NCI-H460 (cell line): ENCODE measurements at regions not wholly inside any gene's neighbourhood (a gene's known extent, or its start where the extent isn't known, plus 50 kb on each side); places are given as distances from the start of the nearest gene placed in this dataset.

Experiments used
- DNase-seq: peaks from one replicate; pipeline ENCODE4 v3.0.0-alpha.2; 2016; ENCODE audit warnings: low read depth; ENCODE audit errors: extremely low read depth

DNA sequence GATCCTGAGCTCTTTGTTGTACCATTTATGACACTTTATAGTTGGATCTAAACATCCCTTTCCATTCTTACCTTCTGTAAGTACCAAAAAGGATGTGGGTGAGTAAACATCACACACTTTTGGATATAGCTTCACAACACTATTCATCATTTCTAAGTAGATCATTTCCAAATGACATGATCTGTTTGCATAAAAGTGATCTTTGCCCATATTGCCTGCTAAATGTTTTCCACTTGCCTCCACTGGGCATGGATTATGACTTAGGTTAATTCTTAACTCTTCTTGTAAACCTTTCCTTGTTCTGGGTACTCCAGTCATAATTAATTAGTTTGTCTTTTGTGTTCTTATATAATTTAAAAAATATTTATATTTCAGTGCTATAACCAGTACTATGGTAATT is 244.9 kb upstream of the AGA start:
- DNase-seq, result no peak

DNA sequence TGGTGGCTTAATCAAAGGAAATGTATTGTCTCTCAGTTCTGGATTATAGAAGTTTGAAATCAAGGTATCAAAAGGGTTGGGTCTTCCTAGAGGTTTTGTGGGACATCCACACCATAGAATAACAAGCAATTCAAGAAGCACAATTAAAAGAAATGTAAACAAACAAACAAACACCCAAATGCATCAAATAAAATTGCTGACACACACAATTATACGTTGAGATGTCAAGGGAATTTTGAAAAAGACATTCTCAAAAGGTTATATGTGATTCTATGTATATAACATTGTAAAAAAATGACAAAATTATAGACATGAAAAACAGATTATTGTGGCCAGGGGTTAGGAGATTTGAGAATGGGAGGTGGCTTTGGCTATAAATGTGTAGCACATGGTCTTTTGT is 250.7 kb upstream of the AGA start:
- no peak for DNase-seq

GRCh38 chr4:177696438-177696966 is 254.3 kb upstream of the AGA start:
- DNase-seq, result no peak

- no peak for DNase-seq
Measured at GRCh38 chr4:177699365-177700213, 257.4 kb upstream of the AGA start.

DNA sequence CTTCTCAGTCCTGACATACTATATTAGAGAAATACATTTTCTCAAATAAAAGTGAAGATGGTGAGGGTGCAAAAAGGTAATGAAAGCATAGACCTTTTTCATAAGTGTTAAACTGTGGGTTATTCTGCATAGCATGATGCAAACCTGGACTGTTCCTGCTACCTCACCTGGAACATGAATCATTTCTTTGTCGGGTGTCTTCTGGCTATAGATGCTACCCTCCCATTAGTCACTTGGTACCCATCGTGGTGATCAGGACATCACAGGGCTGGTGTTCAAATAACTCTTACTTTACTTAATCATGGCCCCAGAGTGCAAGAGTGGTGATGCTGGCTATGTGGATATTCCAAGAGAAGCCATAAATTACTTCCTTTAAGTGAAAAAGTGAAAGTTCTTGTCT is 264.7 kb upstream of the AGA start:
- no peak for DNase-seq

GRCh38 chr4:177713454-177713853 is 271.2 kb upstream of the AGA start:
- no peak for DNase-seq

DNA sequence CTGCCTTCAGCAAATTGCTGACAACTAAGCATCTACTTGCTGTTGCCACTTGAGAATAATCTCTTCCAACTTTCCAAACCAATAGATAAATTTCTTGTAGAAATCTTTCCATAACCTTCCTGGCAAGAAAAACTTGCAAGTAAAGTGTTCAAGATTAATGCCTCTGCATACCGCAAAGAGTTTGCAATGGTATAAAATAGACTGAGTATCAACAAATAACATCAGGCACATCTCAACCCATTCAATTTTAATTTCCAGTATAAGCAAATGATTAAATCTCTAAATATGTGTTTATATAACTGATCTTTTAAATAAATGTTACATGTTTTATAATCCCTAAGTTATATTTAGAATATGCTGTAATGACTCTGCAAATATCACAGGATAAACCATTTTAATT is 275.2 kb upstream of the AGA start:
- no peak for DNase-seq

GRCh38 chr4:177718514-177718913 is 276.3 kb upstream of the AGA start:
- DNase-seq, result no peak

- no peak for DNase-seq
Measured at GRCh38 chr4:177726111-177726510, 283.9 kb upstream of the AGA start.

GRCh38 chr4:177728361-177729152 is 286.3 kb upstream of the AGA start:
- no peak for DNase-seq

GRCh38 chr4:177729681-177730080 is 287.4 kb upstream of the AGA start:
- DNase-seq, result no peak

GRCh38 chr4:177737387-177737940 is 295.2 kb upstream of the AGA start:
- DNase-seq, result no peak

GRCh38 chr4:177740563-177740962 is 298.3 kb upstream of the AGA start:
- DNase-seq, result no peak

DNA sequence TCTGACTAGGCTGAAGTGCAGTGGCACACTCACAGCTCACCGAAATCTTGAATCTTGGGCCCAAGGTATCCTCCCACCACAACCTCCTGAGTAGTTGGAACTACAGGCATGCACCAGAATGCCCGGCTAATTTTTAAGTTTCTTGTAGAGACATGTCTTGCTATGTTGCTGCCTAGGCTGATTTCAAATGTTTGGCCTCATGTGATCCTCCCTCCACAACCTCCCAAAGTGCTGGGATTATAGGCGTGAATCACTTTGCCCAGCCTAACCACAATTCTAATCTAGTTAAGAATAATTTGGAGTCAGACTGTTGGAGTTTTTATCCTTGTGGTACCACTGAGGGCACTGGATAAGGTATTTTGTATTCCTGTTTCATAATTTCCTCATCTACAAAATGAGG is 317.5 kb upstream of the AGA start:
- no peak for DNase-seq

DNA sequence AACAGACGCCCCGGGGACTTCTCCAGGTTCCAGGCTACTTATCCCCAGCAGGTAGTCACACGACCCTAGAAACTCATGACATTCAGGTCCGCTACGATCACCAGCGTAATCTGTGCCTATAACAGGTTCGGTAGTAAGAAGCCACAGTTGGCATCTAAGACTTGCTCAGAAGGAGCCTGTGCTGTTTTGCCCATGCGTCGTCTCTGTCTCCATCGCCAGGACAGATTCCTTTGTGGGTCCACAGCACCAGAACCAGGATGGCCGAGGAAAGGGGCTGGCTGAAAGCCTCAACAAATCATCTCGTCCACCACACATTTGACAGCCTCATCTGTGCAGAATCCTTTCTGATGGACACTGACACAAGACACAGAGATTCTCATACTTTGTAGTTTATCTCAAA is 319.5 kb upstream of the AGA start:
- DNase-seq, result no peak

DNA sequence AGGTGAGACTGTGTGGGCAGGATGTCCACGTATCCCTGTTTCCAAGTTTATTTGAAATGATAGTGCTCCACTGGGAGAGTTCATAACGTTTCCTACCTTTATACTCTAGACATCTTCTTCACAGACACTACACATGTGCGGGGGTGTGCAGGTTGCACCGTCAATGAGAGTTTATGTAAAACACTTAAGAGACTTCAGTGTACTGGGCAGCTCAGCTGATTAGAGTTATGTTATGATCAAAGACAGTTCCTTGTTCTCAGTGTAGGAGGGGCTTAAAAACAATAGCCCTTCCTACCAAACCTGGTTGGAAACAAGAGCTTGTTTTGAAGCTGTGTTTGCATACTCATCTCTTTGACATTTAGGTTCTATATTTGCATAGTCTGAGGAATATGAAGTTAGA is 326.9 kb upstream of the AGA start:
- DNase-seq, result no peak

GRCh38 chr4:177770776-177771175 is 328.5 kb upstream of the AGA start:
- no peak for DNase-seq

DNA sequence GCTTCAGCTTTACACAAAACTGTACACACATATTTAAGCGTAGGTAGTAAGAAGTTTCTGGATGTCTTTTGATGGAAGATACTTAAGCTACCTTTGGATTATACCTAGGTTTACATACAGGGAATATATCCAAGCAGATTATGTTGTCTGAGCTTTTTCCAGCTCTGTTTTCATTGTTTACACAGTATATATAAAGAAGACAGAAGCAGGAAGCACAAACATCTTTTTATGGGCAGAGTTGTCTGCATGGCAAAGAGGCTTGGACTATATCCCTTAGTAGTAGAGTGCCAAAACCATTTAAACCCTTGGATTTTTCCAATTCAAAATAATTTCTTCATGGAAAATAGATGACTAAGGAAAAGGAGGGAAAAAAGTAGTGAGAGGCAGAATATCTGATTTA is 329.4 kb upstream of the AGA start:
- no peak for DNase-seq

- no peak for DNase-seq
Measured at GRCh38 chr4:177778623-177779022, 336.4 kb upstream of the AGA start.

DNA sequence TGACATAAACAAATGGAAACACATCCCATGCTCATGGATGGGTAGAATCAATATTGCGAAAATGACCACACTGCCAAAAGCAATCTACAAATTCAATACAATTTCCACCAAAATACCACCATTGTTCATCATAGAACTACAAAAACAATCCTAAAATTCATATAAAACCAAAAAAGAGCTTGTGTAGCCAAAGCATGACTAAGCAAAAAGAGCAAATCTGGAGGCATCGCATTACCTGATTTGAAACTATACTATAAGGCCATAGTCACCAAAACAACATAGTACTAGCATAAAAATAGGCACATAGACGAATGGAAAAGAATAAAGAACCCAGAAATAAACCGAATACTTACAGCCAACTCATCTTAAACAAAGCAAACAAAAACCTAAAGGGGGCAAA is 342.8 kb upstream of the AGA start:
- no peak for DNase-seq

- DNase-seq, result no peak
Measured at GRCh38 chr4:177789610-177790009, 347.4 kb upstream of the AGA start.

GRCh38 chr4:177791188-177791587 is 349.0 kb upstream of the AGA start:
- DNase-seq, result no peak
